Hematopoietic multipotent progenitor cell treated with erythropoietin and hydrocortisone succinate and interleukin-3 and kit ligand, for 6 days (in vitro differentiated cells): ENCODE measurements at regions not wholly inside any gene's neighbourhood (a gene's known extent, or its start where the extent isn't known, plus 50 kb on each side); places are given as distances from the start of the nearest gene placed in this dataset.

Source experiments
- DNase-seq: peaks from one replicate; pipeline ENCODE4 v3.0.0-alpha.2; 2015

- DNase-seq: no peak
Measured at GRCh38 chr3:99541181-99541580, 97.2 kb upstream of the COL8A1 start.

- DNase-seq: no peak
Measured at GRCh38 chr3:99537416-99537815, 101.0 kb upstream of the COL8A1 start.

- no peak for DNase-seq
Measured at GRCh38 chr3:99536555-99537314, 101.7 kb upstream of the COL8A1 start.

DNA sequence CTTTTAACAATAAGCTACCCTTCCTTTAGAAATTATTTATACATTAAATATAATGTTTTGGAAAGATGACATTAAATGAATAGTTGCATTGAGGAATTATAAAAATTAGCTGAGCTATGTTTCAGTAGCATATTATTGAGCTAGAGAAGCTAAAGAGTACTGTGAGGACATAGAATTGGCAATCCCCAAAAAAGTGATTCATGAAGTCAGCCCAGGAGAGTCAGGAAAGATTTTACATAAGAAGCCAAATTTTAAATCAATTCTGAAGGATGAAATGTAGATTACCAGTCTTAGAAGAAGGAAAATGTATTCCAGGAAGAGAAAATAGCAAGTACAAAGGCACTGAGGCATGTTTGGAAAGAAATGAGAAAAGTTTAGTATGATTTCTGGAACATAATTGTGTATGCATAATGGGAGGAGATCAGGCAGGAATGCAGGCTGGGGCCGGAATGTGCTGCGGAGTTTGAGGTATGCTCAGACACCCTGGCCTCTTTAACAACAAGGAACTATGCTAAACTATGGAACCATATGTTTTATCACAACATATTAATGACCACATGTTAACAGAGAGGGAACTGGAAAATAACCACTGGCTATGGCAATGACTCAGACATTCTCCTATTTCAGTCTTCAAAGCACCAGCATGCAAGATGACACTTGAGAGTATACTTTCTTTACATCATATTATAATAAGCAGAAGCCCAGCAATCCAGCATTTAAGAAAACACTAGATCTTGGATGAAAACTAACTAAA, 103.3 kb upstream of the COL8A1 start:
- DNase-seq: no peak

- DNase-seq: peak; percentile 55
Measured at GRCh38 chr3:99532246-99532645, 106.1 kb upstream of the COL8A1 start.

DNA sequence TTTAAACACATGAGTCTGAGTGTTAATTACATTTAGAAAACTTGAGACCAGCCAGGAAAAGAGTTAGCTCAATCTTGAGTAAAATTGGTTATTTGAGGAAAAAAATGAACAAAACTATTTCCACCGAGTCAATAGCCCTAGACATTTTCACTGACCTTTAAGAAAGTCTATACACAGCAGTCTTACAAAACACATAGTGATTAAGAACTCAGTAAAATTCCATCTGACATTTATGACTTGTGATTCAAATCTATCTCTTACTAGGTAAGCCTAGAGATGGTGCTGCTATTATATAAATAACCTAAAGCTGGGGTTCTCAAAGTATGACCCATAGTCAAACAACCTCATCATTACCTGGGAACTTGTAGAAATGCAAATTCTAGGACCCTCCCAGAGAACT, 109.1 kb upstream of the COL8A1 start:
- no peak for DNase-seq

DNA sequence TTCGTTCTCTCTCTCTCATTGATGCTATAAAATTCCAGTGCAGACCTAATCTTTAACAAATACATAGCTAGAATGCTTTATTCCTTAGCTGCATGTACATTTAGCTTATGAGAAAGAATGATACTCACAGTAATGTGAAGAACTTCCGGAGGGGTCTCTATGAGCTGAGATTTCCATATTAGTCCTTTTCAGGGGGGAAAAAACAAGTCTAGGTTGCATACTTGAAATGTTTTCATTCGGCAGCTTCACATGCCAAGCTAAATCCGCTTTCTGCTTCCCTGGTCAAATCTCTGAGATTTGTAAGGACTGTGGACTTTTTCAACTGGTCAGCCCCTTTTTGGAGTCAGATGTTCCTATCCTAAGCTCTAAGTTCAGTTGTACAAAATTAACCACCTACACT, 111.5 kb upstream of the COL8A1 start:
- DNase-seq: no peak

- DNase-seq: no peak
Measured at GRCh38 chr3:99524559-99524958, 113.8 kb upstream of the COL8A1 start.

- DNase-seq: no peak
Measured at GRCh38 chr3:99523431-99524127, 114.8 kb upstream of the COL8A1 start.

DNA sequence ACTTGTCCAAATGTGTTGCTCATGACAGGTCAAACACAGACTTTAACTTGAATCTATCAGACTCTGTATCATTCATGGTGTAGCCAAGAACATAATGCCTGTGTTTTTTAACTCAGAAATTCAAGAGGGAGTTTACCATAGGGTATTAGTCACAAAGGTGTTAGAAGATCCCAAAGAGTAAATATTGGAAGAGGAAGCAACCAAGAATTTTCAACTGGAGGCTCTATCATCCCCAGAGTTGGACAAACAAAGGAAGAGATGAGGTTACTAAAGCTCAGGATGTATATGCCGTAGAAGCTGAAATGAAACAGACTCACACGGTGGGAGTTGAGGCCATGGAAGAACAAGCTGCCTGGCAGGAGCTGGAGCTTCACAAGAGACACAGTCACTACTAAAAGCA, 116.2 kb upstream of the COL8A1 start:
- no peak for DNase-seq

DNA sequence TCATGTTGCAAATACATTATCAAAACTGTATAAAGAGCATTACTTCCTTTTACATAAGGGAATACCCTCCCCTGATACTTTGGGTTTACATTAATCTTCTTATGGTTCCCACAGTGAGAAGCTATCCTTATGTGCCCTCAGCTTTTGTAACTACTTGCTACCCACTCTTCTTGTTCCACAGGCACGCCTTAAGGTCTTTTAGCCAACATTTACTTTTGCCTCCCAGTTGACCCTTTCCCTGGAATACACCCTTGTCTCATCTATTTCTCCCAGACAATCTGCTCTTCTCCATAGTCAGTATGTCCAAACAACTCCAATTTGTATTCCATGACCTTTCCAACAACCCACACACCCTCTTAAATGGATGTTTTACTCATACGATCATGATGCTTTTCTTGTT, 116.8 kb upstream of the COL8A1 start:
- no peak for DNase-seq

DNA sequence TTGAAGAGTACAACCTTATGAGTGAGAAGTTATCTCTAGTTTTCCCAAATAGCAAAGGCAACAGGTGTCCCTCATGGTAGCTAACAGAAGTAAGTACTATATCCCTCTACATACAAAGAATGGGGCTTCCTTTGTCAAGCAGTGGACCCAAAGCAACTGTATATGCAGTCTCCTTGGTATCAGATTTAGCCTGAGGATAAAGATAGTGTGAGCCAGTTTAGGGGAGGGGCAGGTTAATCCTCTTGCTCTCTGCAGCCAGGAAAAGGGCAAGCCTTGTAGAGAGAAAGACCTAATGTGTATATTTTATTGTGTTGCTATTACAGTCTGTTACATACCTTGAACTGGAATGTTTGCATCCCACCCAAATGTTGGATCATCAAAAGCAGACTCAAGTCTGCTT, 117.9 kb upstream of the COL8A1 start:
- DNase-seq: no peak

DNA sequence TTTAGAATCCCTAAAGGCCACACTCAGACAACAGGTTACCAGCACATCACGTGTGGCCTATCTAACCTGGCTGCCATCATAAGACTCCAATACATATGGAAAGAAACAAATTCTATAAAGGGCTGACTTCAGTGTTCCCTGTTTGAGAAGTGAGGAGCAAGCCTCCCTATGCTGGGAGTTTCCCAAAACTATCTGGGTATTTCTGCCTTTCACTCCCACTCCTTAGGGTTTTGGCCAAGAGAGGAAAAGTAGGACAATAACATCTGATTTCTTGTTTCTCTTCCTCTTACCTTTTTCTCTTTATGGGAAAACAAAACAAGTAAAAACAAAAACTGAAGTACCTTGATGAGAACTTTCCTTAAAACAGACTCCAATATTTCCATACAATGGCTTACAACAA, 121.5 kb upstream of the COL8A1 start:
- no peak for DNase-seq

- no peak for DNase-seq
Measured at GRCh38 chr3:99515891-99516290, 122.5 kb upstream of the COL8A1 start.

GRCh38 chr3:99509224-99509623, 129.2 kb upstream of the COL8A1 start:
- DNase-seq: no peak

- no peak for DNase-seq
Measured at GRCh38 chr3:99508191-99508590, 130.2 kb upstream of the COL8A1 start.

DNA sequence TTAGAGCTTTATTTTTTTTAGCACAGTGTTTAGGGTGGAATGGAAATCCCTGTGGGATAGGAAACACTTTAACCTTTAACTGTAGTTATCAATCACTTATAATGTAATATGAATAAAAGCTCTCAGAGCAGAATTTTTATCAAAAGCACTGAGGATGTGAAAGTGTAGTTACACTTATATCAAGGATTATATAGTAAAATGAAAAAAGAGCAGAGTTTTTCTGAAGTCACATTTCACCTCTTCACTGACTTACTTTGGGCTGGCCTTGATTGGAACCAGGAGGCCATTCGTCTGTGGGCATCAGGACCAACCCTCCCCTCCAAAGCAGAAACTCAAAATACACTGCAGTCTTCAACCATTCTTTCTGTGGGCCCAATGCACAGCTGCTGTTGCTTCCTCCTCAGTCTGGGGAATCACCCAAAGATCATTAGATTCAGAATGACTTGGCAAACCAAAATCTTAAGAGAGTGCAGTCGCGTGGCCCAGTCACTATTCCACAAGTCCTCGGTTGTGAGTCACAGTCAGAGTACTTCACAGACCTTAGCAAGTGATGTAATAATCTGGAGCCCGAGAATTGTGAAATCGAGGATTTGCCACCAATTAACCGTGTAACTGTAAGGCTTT, 132.6 kb upstream of the COL8A1 start:
- DNase-seq: peak; percentile 50

DNA sequence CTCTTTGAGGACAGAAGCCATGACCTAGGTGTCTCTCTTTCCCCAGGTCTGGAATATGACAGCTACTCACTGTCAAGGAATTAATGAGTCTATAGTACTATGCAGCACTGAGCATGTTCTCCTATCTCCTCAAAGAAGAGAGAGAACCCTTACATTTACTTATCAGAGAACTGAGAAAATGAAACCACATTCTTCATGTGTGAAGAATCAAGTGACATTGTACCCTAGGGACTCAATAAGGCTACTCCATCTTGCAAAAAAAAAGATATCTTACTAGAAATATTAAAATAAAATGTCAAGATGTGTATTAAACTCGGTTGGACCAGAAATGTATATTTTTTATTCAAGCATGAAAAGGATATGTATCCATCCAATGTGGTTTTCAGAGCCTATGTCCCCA, 133.2 kb upstream of the COL8A1 start:
- no peak for DNase-seq

DNA sequence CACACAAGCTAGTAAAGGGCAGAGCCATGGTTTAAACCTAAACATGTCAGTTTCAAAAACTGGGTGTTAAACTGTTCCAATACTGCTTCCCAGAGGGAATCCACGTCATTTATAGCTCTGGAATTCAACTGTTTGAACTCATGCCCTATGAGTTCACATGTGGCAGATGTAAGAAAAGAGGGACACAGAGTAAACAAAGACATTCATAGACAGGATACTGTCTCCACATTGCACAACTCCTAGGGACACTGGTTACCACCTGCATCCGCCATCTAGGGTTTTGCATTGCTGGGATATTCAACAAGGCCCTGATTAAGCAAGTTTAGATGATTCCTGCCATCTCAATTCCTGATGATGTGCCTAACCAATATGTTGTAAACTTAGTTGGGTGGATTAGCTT, 134.1 kb upstream of the COL8A1 start:
- no peak for DNase-seq

- DNase-seq: no peak
Measured at GRCh38 chr3:99503350-99503749, 135.0 kb upstream of the COL8A1 start.

DNA sequence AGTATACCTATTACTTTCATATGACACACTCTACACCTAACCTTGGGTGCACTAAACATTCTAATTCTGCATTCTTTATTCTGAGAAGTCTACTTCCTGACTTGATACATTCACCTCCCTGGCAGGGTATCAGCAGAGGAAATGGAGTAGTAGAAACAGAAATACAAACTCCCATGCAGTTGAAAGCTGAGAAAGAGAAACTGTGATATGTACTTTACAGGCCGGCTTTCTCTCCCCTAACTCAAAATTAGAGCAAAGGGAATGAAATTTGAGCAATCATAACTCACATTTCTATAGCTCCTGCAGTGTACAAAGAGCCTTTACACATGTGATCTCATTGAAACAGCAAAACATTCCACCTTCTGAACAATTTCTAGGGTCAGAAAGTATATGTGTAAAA, 135.5 kb upstream of the COL8A1 start:
- no peak for DNase-seq

GRCh38 chr3:99500485-99500884, 137.9 kb upstream of the COL8A1 start:
- DNase-seq: no peak
